Stomach (tissue), 8 donors: ENCODE measurements at regions not wholly inside any gene's neighbourhood (a gene's known extent, or its start where the extent isn't known, plus 50 kb on each side); places are given as distances from the start of the nearest gene placed in this dataset.
A peak's percentile ranks its signal among the peaks of the same experiment; 100 is the strongest.

Experiments
- DNase-seq, 2 donors: peaks; one replicate each; pipeline versions ENCODE4 v3.0.0 to v3.0.0-alpha.2; 2013 to 2019
- H3K27ac ChIP-seq, 5 donors: fragments of 200-600 bp in 4 of 5; sonication (generic) in 4 of 5; one replicate each; pipeline ENCODE4 v1.5.1; 2013 to 2019; ENCODE audit warnings: mild to moderate bottlenecking in 1 of 5, moderate library complexity in 1 of 5
- H3K27me3 ChIP-seq, 3 donors: fragments of 200-600 bp; sonication (generic); one replicate each; pipeline ENCODE4 v1.5.1; 2017 to 2019; ENCODE audit warnings: mixed run types in 1 of 3
- H3K36me3 ChIP-seq, 4 donors: fragments of 200-600 bp; sonication (generic); 1 replicate in 3 of 4; 2 replicates in 1 of 4; pipeline ENCODE4 v1.5.1; 2016 to 2019
- H3K4me1 ChIP-seq, 4 donors: fragments of 200-600 bp; sonication (generic); one replicate each; pipeline ENCODE4 v1.5.1; 2016 to 2019
- H3K4me3 ChIP-seq, 4 donors: fragments of 200-600 bp; sonication (generic) in 3 of 4; one replicate each; pipeline ENCODE4 v1.5.1; 2016 to 2019; ENCODE audit warnings: mild to moderate bottlenecking in 1 of 4
- H3K9me3 ChIP-seq, 4 donors: fragments of 200-600 bp; sonication (generic); one replicate each; pipeline ENCODE4 v1.5.1; 2016 to 2019
- CTCF ChIP-seq, 7 experiments: fragments of 450-650 bp in 4 of 7; fragments of 200-600 bp in 3 of 7; sonication (generic) in 3 of 7; IDR thresholded peaks; one replicate each; pipeline ENCODE4 v1.5.1; 2016 to 2019; ENCODE audit warnings: antibody characterized with exemption in 7 of 7, control low read depth in 2 of 7, mild to moderate bottlenecking in 1 of 7
- EP300 ChIP-seq: sonication (generic); formaldehyde crosslinking; IDR thresholded peaks from one replicate; pipeline ENCODE4 v1.6.1; 2017; ENCODE audit warnings: antibody characterized with exemption
- POLR2A ChIP-seq, 4 donors: fragments of 450-650 bp; IDR thresholded peaks; one replicate each; pipeline ENCODE4 v1.6.1; 2016; ENCODE audit warnings: antibody characterized with exemption in 4 of 4, control low read depth in 2 of 4, mild to moderate bottlenecking in 1 of 4, moderate library complexity in 1 of 4
- POLR2AphosphoS5 ChIP-seq, 3 donors: sonication (generic); formaldehyde crosslinking; IDR thresholded peaks; one replicate each; pipeline ENCODE4 v1.6.1; 2016; ENCODE audit warnings: antibody characterized with exemption in 3 of 3
- WGBS, 5 donors: extraction: QIAGEN DNeasy Blood & Tissue Kit in 3 of 5; methylation state at CpG; one replicate each; pipeline versions ENCODE4 v1.1.5 to v1.1.7; 2013 to 2018; 5-methylcytosine and 5-hydroxymethylcytosine counted together
- intact Hi-C: fragments of 100-400 bp; cut with DNase I; formaldehyde crosslinking; loops from one replicate; pipeline ENCODE4 v1.15.1; 2023; ENCODE audit warnings: low total_unique reads
- donor health status: healthy with polysubstance abuse.
- donor health status: Bipolar disorder and iron deficiency.
- donor health status: healthy.

- no peak for TF ChIP-seq CTCF (IDR thresholded peaks at IDR 0.05)
- no peak for TF ChIP-seq POLR2AphosphoS5 (IDR thresholded peaks at IDR 0.05)
- TF ChIP-seq EP300 = no peak
- TF ChIP-seq POLR2A (IDR thresholded peaks at IDR 0.05) = no peak
- Histone ChIP-seq H3K27me3 (no peaks in the 10 kb centered on the region), H3K27ac (no peak overlapping the region), H3K9me3 (no peaks in the 10 kb centered on the region), H3K36me3 (no peaks in the 10 kb centered on the region), H3K4me3 (no peak overlapping the region), H3K4me1 (no peaks in the 10 kb centered on the region)
- intact Hi-C loops = no loop called here
- no peak for DNase-seq
- 83 to 96% (median 94%) methylated on average over 1 of the region's 1 CpG for WGBS, 5 donors
Measured at GRCh38 chr3:109387621-109388020, 50.3 kb upstream of the DPPA4 start.

GRCh38 chr3:109387201-109387600 is 49.9 kb upstream of the DPPA4 start:
- peak in 1 of 2 donors; percentile 11 for DNase-seq
- intact Hi-C loops = no loop called here
- H3K27me3 ChIP-seq = no peaks in the 10 kb centered on the region
- no peaks in the 10 kb centered on the region for H3K9me3 ChIP-seq
- H3K4me1 ChIP-seq = no peaks in the 10 kb centered on the region
- H3K4me3 ChIP-seq = no peak overlapping the region
- 27 to 56% (median 45%) methylated on average over 1 of the region's 1 CpG for WGBS, 5 donors
- no peaks in the 10 kb centered on the region for H3K36me3 ChIP-seq
- H3K27ac ChIP-seq = no peak overlapping the region
- TF ChIP-seq EP300 = no peak
